ENCODE measurements at regions not wholly inside any gene's neighbourhood (a gene's known extent, or its start where the extent isn't known, plus 50 kb on each side); places are given as distances from the start of the nearest gene placed in this dataset.

- TF ChIP-seq POLR2A (IDR thresholded peaks at IDR 0.05; ENCODE audit: low read depth, low read length) (no peak), TAF1 (IDR thresholded peaks at IDR 0.05; ENCODE audit: borderline replicate concordance, low read depth, low read length) (no peak), POLR2AphosphoS5 (IDR thresholded peaks at IDR 0.05; ENCODE audit: low read depth, low read length) (no peak)
- no peak for DNase-seq (ENCODE audit: insufficient read length)
- FAIRE-seq = no peak
Measured at GRCh38 chr1:55685560-55685959, 470.4 kb upstream of the USP24 start.

- FAIRE-seq (no peak), DNase-seq (ENCODE audit: insufficient read length) (no peak)
- TF ChIP-seq POLR2AphosphoS5 (IDR thresholded peaks at IDR 0.05; ENCODE audit: low read depth, low read length) (no peak), TAF1 (IDR thresholded peaks at IDR 0.05; ENCODE audit: borderline replicate concordance, low read depth, low read length) (no peak), POLR2A (IDR thresholded peaks at IDR 0.05; ENCODE audit: low read depth, low read length) (no peak)
Measured at GRCh38 chr1:55684131-55684650, 469.0 kb upstream of the USP24 start.

- DNase-seq (ENCODE audit: insufficient read length) (no peak), FAIRE-seq (no peak)
- TF ChIP-seq TAF1 (IDR thresholded peaks at IDR 0.05; ENCODE audit: borderline replicate concordance, low read depth, low read length) (no peak), POLR2AphosphoS5 (IDR thresholded peaks at IDR 0.05; ENCODE audit: low read depth, low read length) (no peak), POLR2A (IDR thresholded peaks at IDR 0.05; ENCODE audit: low read depth, low read length) (no peak)
Measured at GRCh38 chr1:55682198-55682597, 467.0 kb upstream of the USP24 start.

GRCh38 chr1:55679971-55680370 is 464.8 kb upstream of the USP24 start:
- DNase-seq (ENCODE audit: insufficient read length) = no peak
- no peak for FAIRE-seq
- TF ChIP-seq POLR2A (IDR thresholded peaks at IDR 0.05; ENCODE audit: low read depth, low read length) (no peak), POLR2AphosphoS5 (IDR thresholded peaks at IDR 0.05; ENCODE audit: low read depth, low read length) (no peak), TAF1 (IDR thresholded peaks at IDR 0.05; ENCODE audit: borderline replicate concordance, low read depth, low read length) (no peak)

- TF ChIP-seq TAF1 (IDR thresholded peaks at IDR 0.05; ENCODE audit: borderline replicate concordance, low read depth, low read length) (no peak), POLR2AphosphoS5 (IDR thresholded peaks at IDR 0.05; ENCODE audit: low read depth, low read length) (no peak), POLR2A (IDR thresholded peaks at IDR 0.05; ENCODE audit: low read depth, low read length) (no peak)
- FAIRE-seq (no peak), DNase-seq (ENCODE audit: insufficient read length) (no peak)
Measured at GRCh38 chr1:55673416-55673815, 458.3 kb upstream of the USP24 start.

GRCh38 chr1:55670331-55671082 is 455.3 kb upstream of the USP24 start:
- no peak for FAIRE-seq
- no peak for DNase-seq (ENCODE audit: insufficient read length)
- no peak for TF ChIP-seq POLR2AphosphoS5 (IDR thresholded peaks at IDR 0.05; ENCODE audit: low read depth, low read length)
- TF ChIP-seq TAF1 (IDR thresholded peaks at IDR 0.05; ENCODE audit: borderline replicate concordance, low read depth, low read length) = no peak
- TF ChIP-seq POLR2A (IDR thresholded peaks at IDR 0.05; ENCODE audit: low read depth, low read length) = no peak

- DNase-seq (ENCODE audit: insufficient read length) (no peak), FAIRE-seq (no peak)
- TF ChIP-seq POLR2AphosphoS5 (IDR thresholded peaks at IDR 0.05; ENCODE audit: low read depth, low read length) = no peak
- no peak for TF ChIP-seq TAF1 (IDR thresholded peaks at IDR 0.05; ENCODE audit: borderline replicate concordance, low read depth, low read length)
- no peak for TF ChIP-seq POLR2A (IDR thresholded peaks at IDR 0.05; ENCODE audit: low read depth, low read length)
Measured at GRCh38 chr1:55669293-55669692, 454.1 kb upstream of the USP24 start.

GRCh38 chr1:55662875-55663274 is 447.7 kb upstream of the USP24 start:
- no peak for TF ChIP-seq TAF1 (IDR thresholded peaks at IDR 0.05; ENCODE audit: borderline replicate concordance, low read depth, low read length)
- TF ChIP-seq POLR2A (IDR thresholded peaks at IDR 0.05; ENCODE audit: low read depth, low read length) = no peak
- no peak for TF ChIP-seq POLR2AphosphoS5 (IDR thresholded peaks at IDR 0.05; ENCODE audit: low read depth, low read length)
- DNase-seq (ENCODE audit: insufficient read length) (no peak), FAIRE-seq (no peak)

- DNase-seq (ENCODE audit: insufficient read length) (no peak), FAIRE-seq (no peak)
- TF ChIP-seq POLR2AphosphoS5 (IDR thresholded peaks at IDR 0.05; ENCODE audit: low read depth, low read length) = no peak
- TF ChIP-seq TAF1 (IDR thresholded peaks at IDR 0.05; ENCODE audit: borderline replicate concordance, low read depth, low read length) = no peak
- TF ChIP-seq POLR2A (IDR thresholded peaks at IDR 0.05; ENCODE audit: low read depth, low read length) = no peak
Measured at GRCh38 chr1:55658917-55659316, 443.8 kb upstream of the USP24 start.

- FAIRE-seq (no peak), DNase-seq (ENCODE audit: insufficient read length) (no peak)
- TF ChIP-seq TAF1 (IDR thresholded peaks at IDR 0.05; ENCODE audit: borderline replicate concordance, low read depth, low read length) (no peak), POLR2AphosphoS5 (IDR thresholded peaks at IDR 0.05; ENCODE audit: low read depth, low read length) (no peak), POLR2A (IDR thresholded peaks at IDR 0.05; ENCODE audit: low read depth, low read length) (no peak)
Measured at GRCh38 chr1:55654750-55655149, 439.6 kb upstream of the USP24 start.

- TF ChIP-seq POLR2AphosphoS5 (IDR thresholded peaks at IDR 0.05; ENCODE audit: low read depth, low read length) (no peak), POLR2A (IDR thresholded peaks at IDR 0.05; ENCODE audit: low read depth, low read length) (no peak), TAF1 (IDR thresholded peaks at IDR 0.05; ENCODE audit: borderline replicate concordance, low read depth, low read length) (no peak)
- FAIRE-seq (no peak), DNase-seq (ENCODE audit: insufficient read length) (no peak)
Measured at GRCh38 chr1:55654171-55654570, 439.0 kb upstream of the USP24 start.

GRCh38 chr1:55650444-55650843 is 435.3 kb upstream of the USP24 start:
- no peak for TF ChIP-seq TAF1 (IDR thresholded peaks at IDR 0.05; ENCODE audit: borderline replicate concordance, low read depth, low read length)
- no peak for TF ChIP-seq POLR2AphosphoS5 (IDR thresholded peaks at IDR 0.05; ENCODE audit: low read depth, low read length)
- DNase-seq (ENCODE audit: insufficient read length) (no peak), FAIRE-seq (no peak)
